ENCODE measurements at regions not wholly inside any gene's neighbourhood (a gene's known extent, or its start where the extent isn't known, plus 50 kb on each side); places are given as distances from the start of the nearest gene placed in this dataset.

DNA sequence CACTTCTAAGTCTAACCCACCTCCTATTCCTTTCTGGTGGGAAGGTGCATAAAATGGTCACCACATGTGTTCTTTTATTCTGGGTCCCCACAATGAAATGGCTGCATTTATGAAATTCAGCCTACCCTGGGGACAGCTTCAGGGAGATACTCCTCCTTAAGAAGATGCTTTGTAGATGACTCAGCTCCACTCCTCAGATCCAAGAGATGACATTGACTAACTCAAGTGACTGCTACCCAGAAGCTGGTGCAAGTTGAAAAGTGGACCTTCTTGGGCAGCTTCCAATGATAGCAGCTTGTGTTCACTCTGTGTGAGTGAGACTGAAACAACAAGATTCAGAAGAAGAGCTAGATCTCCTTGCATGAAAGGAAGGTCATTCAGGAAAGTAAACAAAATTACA is 113.4 kb downstream of the SCP2D1 start:
- peaks cover 7% of the 10 kb centered on the region for H3K27me3 Mint-ChIP-seq
- DNase-seq (ENCODE audit: extremely low spot score, unreplicated experiment): no peak
- H3K9me3 Mint-ChIP-seq: peaks cover 8% of the 10 kb centered on the region
- TF ChIP-seq, protein P1, sequence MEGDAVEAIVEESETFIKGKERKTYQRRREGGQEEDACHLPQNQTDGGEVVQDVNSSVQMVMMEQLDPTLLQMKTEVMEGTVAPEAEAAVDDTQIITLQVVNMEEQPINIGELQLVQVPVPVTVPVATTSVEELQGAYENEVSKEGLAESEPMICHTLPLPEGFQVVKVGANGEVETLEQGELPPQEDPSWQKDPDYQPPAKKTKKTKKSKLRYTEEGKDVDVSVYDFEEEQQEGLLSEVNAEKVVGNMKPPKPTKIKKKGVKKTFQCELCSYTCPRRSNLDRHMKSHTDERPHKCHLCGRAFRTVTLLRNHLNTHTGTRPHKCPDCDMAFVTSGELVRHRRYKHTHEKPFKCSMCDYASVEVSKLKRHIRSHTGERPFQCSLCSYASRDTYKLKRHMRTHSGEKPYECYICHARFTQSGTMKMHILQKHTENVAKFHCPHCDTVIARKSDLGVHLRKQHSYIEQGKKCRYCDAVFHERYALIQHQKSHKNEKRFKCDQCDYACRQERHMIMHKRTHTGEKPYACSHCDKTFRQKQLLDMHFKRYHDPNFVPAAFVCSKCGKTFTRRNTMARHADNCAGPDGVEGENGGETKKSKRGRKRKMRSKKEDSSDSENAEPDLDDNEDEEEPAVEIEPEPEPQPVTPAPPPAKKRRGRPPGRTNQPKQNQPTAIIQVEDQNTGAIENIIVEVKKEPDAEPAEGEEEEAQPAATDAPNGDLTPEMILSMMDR (conservative IDR thresholded peaks at IDR 0.05): no peak
- no peaks in the 10 kb centered on the region for H3K36me3 Mint-ChIP-seq
- H3K27ac Mint-ChIP-seq: no peak overlapping the region
- H3K4me3 Mint-ChIP-seq: no peak overlapping the region
- no peaks in the 10 kb centered on the region for H3K4me1 Mint-ChIP-seq (ENCODE audit: unreplicated experiment)

DNA sequence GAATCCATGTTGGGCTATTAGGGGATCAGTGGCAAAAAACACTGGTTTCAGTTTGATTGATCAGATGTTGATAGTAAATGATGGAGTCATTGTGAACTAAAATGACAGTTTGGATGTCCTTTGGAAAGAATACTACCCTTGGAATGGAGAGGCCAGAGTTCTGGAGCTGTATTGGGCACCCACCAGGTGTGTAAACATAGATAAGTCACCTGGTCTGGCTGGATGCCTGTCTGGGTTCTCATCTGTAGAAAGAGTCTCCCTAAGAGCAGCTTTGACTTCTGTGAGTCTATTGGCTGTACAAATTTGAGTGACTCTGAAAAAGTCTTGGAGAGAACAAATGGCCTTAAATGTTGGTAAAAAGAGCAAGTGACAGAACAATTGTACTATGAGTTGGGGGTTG is 115.0 kb downstream of the SCP2D1 start:
- H3K4me3 Mint-ChIP-seq: no peak overlapping the region
- no peak overlapping the region for H3K27ac Mint-ChIP-seq
- H3K36me3 Mint-ChIP-seq: no peaks in the 10 kb centered on the region
- TF ChIP-seq, protein P1 (conservative IDR thresholded peaks at IDR 0.05): no peak
- H3K4me1 Mint-ChIP-seq (ENCODE audit: unreplicated experiment): no peaks in the 10 kb centered on the region
- no peak for DNase-seq (ENCODE audit: extremely low spot score, unreplicated experiment)
- peaks cover 8% of the 10 kb centered on the region for H3K9me3 Mint-ChIP-seq
- peaks cover 15% of the 10 kb centered on the region for H3K27me3 Mint-ChIP-seq

DNA sequence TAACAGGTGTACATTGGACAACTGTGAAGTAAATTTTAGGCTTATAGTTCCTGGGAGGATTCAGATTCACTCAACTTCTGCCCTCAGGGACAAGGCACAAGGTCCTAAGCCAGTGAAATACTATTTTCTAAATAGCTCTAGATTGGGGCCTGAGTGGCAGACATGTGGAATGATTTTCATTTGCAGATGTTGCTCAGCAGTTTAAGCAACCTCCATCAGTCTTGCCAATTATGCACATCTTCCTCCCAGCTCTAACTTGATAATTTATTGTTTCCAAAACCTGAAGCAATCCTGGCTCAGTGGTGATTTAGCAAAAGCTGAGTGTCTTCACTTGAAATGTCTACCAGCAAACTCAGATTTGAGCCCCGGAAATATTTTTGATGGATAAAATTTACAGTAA is 116.2 kb downstream of the SCP2D1 start:
- H3K9me3 Mint-ChIP-seq: peaks cover 8% of the 10 kb centered on the region
- TF ChIP-seq, protein P1 (conservative IDR thresholded peaks at IDR 0.05): no peak
- no peaks in the 10 kb centered on the region for H3K36me3 Mint-ChIP-seq
- no peak overlapping the region for H3K27ac Mint-ChIP-seq
- H3K4me3 Mint-ChIP-seq: no peak overlapping the region
- no peak for DNase-seq (ENCODE audit: extremely low spot score, unreplicated experiment)
- H3K27me3 Mint-ChIP-seq: peaks cover 15% of the 10 kb centered on the region
- no peaks in the 10 kb centered on the region for H3K4me1 Mint-ChIP-seq (ENCODE audit: unreplicated experiment)

DNA sequence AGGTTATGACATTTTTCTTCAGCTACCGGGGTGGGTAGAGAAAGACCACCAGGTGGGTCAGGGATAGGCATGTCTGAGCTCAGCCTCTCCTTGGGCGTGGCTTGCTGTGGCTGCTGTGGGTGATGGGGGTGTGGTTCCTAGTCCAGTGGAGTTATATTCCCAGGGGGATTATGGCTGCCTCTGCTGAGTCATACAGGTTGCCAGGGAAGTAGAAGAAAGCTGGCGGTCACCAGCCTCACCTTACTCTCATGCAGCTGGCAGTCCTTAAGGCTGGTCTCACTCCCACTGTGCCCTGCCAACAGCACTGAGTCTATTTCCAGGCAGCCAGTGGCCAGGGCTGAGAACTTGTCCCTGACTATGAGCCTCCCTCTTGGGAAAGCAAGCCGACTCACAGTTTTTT is 130.0 kb downstream of the SCP2D1 start:
- Mint-ChIP-seq H3K27me3 (peaks cover 19% of the 10 kb centered on the region), H3K27ac (no peak overlapping the region), H3K4me3 (no peak overlapping the region), H3K4me1 (ENCODE audit: unreplicated experiment) (no peaks in the 10 kb centered on the region), H3K9me3 (peaks cover 4% of the 10 kb centered on the region), H3K36me3 (no peaks in the 10 kb centered on the region)
- DNase-seq (ENCODE audit: extremely low spot score, unreplicated experiment): no peak
- TF ChIP-seq, protein P1 (conservative IDR thresholded peaks at IDR 0.05): no peak

DNA sequence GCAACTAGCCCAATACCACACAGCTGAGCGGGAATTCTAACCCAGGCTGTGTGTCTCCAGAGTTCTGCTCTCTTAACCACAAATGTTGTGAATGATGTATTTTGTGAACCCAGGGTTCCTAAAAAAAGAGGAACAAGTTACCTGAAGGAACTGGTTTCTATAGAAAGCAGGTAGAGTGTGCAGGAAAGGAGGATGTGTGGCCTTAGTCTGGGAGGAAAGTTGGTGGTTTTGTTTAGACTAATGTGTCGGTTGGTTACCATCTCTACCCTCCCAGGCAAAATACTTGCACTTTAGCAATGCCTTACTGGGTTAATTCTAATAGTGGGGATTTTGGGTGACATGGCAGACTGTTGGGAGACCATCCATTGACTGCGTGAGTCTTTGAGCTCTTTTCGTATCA is 143.3 kb downstream of the SCP2D1 start:
- H3K9me3 Mint-ChIP-seq: no peaks in the 10 kb centered on the region
- H3K4me3 Mint-ChIP-seq: no peak overlapping the region
- H3K36me3 Mint-ChIP-seq: no peaks in the 10 kb centered on the region
- H3K27me3 Mint-ChIP-seq: peaks cover 3% of the 10 kb centered on the region
- no peak for DNase-seq (ENCODE audit: extremely low spot score, unreplicated experiment)
- no peak overlapping the region for H3K27ac Mint-ChIP-seq
- TF ChIP-seq, protein P1 (conservative IDR thresholded peaks at IDR 0.05): no peak
- no peaks in the 10 kb centered on the region for H3K4me1 Mint-ChIP-seq (ENCODE audit: unreplicated experiment)

DNA sequence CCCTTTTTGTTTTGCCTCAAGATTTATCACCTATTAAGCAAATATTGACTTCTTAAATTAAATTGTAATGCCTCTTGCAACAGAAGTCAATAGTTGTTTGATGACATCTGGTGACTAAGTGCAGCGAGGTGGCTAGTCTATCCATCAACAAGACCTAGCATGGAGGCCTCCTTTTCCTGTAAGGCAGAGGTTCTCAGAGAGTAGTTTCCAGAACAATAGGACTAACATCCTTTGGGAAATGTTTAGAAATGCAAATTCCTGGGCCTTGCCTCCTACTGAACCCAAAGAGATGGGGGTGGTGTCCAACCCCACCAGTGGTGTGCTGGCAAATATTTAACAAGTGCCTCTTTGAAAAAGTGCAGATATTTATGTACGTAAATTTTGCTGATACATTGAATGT is 143.7 kb downstream of the SCP2D1 start:
- no peaks in the 10 kb centered on the region for H3K4me1 Mint-ChIP-seq (ENCODE audit: unreplicated experiment)
- peaks cover 3% of the 10 kb centered on the region for H3K27me3 Mint-ChIP-seq
- H3K36me3 Mint-ChIP-seq: no peaks in the 10 kb centered on the region
- DNase-seq (ENCODE audit: extremely low spot score, unreplicated experiment): no peak
- no peak overlapping the region for H3K4me3 Mint-ChIP-seq
- TF ChIP-seq, protein P1 (conservative IDR thresholded peaks at IDR 0.05): no peak
- no peak overlapping the region for H3K27ac Mint-ChIP-seq
- no peaks in the 10 kb centered on the region for H3K9me3 Mint-ChIP-seq
